PC-9 (cell line): ENCODE measurements at regions not wholly inside any gene's neighbourhood (a gene's known extent, or its start where the extent isn't known, plus 50 kb on each side); places are given as distances from the start of the nearest gene placed in this dataset.

Experiments used
- BruUV-seq: library from RNA; stranded (reverse); fragments of 400-500 nt; replicated peaks from 2 replicates; lab custom pipeline; 2021; lab: Mats Ljungman, UMichigan
- CTCF ChIA-PET: fragments of 300-600 bp; sonication (Branson Sonifier 250); formaldehyde crosslinking; loops from one replicate; lab custom pipeline; 2022; ENCODE audit warnings: antibody characterized with exemption; lab: Charles Lee
- POLR2A ChIA-PET: fragments of 300-600 bp; sonication (Branson Sonifier 250); formaldehyde crosslinking; loops from one replicate; lab custom pipeline; 2022; ENCODE audit warnings: antibody characterized with exemption; ENCODE audit not compliant: unreplicated experiment; lab: Charles Lee
- DNase-seq, 2 experiments: peaks; one replicate each; pipeline versions ENCODE4 v3.0.0 to v3.0.0-alpha.2; 2015 to 2022; ENCODE audit warnings: mixed read lengths in 1 of 2
- H2AFZ ChIP-seq: fragments of 200-600 bp; sonication (generic); 2 replicates; pipeline ENCODE4 v1.8.1; 2017; ENCODE audit warnings: antibody characterized with exemption
- H3F3A ChIP-seq: fragments of 200-600 bp; sonication (generic); 2 replicates; pipeline ENCODE4 v1.8.1; 2017; ENCODE audit warnings: antibody characterized with exemption, mild to moderate bottlenecking, low read depth; ENCODE audit not compliant: insufficient read depth
- H3K27ac ChIP-seq: fragments of 200-600 bp; sonication (generic); 2 replicates; pipeline ENCODE4 v1.6.1; 2016; ENCODE audit warnings: mixed run types
- H3K27me3 ChIP-seq: fragments of 200-600 bp; sonication (generic); 2 replicates; pipeline ENCODE4 v1.6.1; 2016; ENCODE audit warnings: low read depth, mixed run types; ENCODE audit not compliant: insufficient read depth
- H3K36me3 ChIP-seq: fragments of 200-600 bp; sonication (generic); 2 replicates; pipeline ENCODE4 v1.6.1; 2016; ENCODE audit warnings: low read depth, mixed run types
- H3K4me1 ChIP-seq: fragments of 200-600 bp; sonication (generic); replicated peaks from 2 replicates; pipeline ENCODE4 v1.6.1; 2016; ENCODE audit warnings: mixed run types; ENCODE audit not compliant: insufficient read depth
- H3K4me2 ChIP-seq: fragments of 200-600 bp; sonication (generic); 2 replicates; pipeline ENCODE4 v1.6.1; 2017; ENCODE audit warnings: mixed run types
- H3K4me3 ChIP-seq: fragments of 200-600 bp; sonication (generic); 2 replicates; pipeline ENCODE4 v1.6.1; 2016; ENCODE audit warnings: mixed run types
- H3K79me2 ChIP-seq: fragments of 200-600 bp; sonication (generic); 2 replicates; pipeline ENCODE4 v1.6.1; 2017; ENCODE audit warnings: low read depth, mixed run types
- H3K9me2 ChIP-seq: fragments of 200-600 bp; sonication (generic); 2 replicates; pipeline ENCODE4 v1.8.1; 2017; ENCODE audit warnings: mild to moderate bottlenecking; ENCODE audit not compliant: insufficient read depth
- H3K9me3 ChIP-seq: fragments of 200-600 bp; sonication (generic); 2 replicates; pipeline ENCODE4 v1.8.1; 2016; ENCODE audit warnings: low read depth; ENCODE audit not compliant: insufficient read depth
- H4K20me1 ChIP-seq: fragments of 200-600 bp; sonication (generic); 2 replicates; pipeline ENCODE4 v1.8.1; 2017; ENCODE audit not compliant: insufficient read depth
- CTCF ChIP-seq: fragments of 200-600 bp; sonication (generic); conservative IDR thresholded peaks from 2 replicates; pipeline ENCODE4 v1.6.1; 2017; ENCODE audit warnings: mixed run types, antibody characterized with exemption, mild to moderate bottlenecking, moderate library complexity
- EZH2 ChIP-seq: fragments of 200-600 bp; sonication (generic); IDR thresholded peaks from 2 replicates; pipeline ENCODE4 v1.8.0; 2017; ENCODE audit warnings: antibody characterized with exemption, low read depth
- intact Hi-C: fragments of 100-400 bp; cut with micrococcal nuclease; formaldehyde crosslinking; loops from one replicate; pipeline ENCODE4 v1.10.0; 2022; ENCODE audit not compliant: unreplicated experiment

GRCh38 chr1:82810601-82811000, 1009.9 kb downstream of the ADGRL2 start:
- POLR2A ChIA-PET: no interaction called here
- peaks cover 11% of the 10 kb centered on the region; the same call in 1 of the 2 replicates for H3K9me2 ChIP-seq
- H3K4me2 ChIP-seq: no peak overlapping the region
- CTCF ChIA-PET: no interaction called here
- no TSS peak for BruUV-seq
- intact Hi-C loops: no loop called here
- no peak for TF ChIP-seq EZH2
- no peak for TF ChIP-seq CTCF
- no peaks in the 10 kb centered on the region for H4K20me1 ChIP-seq
- no peak overlapping the region for H3K27ac ChIP-seq
- H3K9me3 ChIP-seq: no peaks in the 10 kb centered on the region
- no peaks in the 10 kb centered on the region for H3K79me2 ChIP-seq
- no peaks in the 10 kb centered on the region for H3F3A ChIP-seq
- H2AFZ ChIP-seq: no peak overlapping the region
- H3K4me1 ChIP-seq: no peaks in the 10 kb centered on the region
- H3K4me3 ChIP-seq: no peak overlapping the region
- DNase-seq: no peak
- no peaks in the 10 kb centered on the region for H3K36me3 ChIP-seq
- no peaks in the 10 kb centered on the region for H3K27me3 ChIP-seq

GRCh38 chr1:82807563-82807962, 1006.8 kb downstream of the ADGRL2 start:
- no peak for DNase-seq
- no peak overlapping the region for H3K27ac ChIP-seq
- ChIA-PET POLR2A (no interaction called here), CTCF (no interaction called here)
- intact Hi-C loops: no loop called here
- no peaks in the 10 kb centered on the region for H3K9me3 ChIP-seq
- H3K4me3 ChIP-seq: no peak overlapping the region
- H3K27me3 ChIP-seq: no peaks in the 10 kb centered on the region
- no TSS peak for BruUV-seq
- no peaks in the 10 kb centered on the region for H3K36me3 ChIP-seq
- H3F3A ChIP-seq: no peaks in the 10 kb centered on the region
- H3K79me2 ChIP-seq: no peaks in the 10 kb centered on the region
- no peaks in the 10 kb centered on the region for H3K4me1 ChIP-seq
- H2AFZ ChIP-seq: no peak overlapping the region
- TF ChIP-seq EZH2 (no peak), CTCF (no peak)
- no peak overlapping the region for H3K4me2 ChIP-seq
- H3K9me2 ChIP-seq: peaks cover 6% of the 10 kb centered on the region; the same call in 1 of the 2 replicates
- no peaks in the 10 kb centered on the region for H4K20me1 ChIP-seq

- TF ChIP-seq EZH2: no peak
- no peak for TF ChIP-seq CTCF
- H3K36me3 ChIP-seq: no peaks in the 10 kb centered on the region
- no peaks in the 10 kb centered on the region for H3F3A ChIP-seq
- no peaks in the 10 kb centered on the region for H3K79me2 ChIP-seq
- H3K27me3 ChIP-seq: no peaks in the 10 kb centered on the region
- H2AFZ ChIP-seq: no peak overlapping the region
- intact Hi-C loops: no loop called here
- H4K20me1 ChIP-seq: no peaks in the 10 kb centered on the region
- no peak for DNase-seq
- no peak overlapping the region for H3K27ac ChIP-seq
- no peak overlapping the region for H3K4me3 ChIP-seq
- ChIA-PET POLR2A (no interaction called here), CTCF (no interaction called here)
- no TSS peak for BruUV-seq
- no peak overlapping the region for H3K4me2 ChIP-seq
- H3K9me3 ChIP-seq: no peaks in the 10 kb centered on the region
- H3K9me2 ChIP-seq: peaks cover 6% of the 10 kb centered on the region; the same call in 1 of the 2 replicates
- no peaks in the 10 kb centered on the region for H3K4me1 ChIP-seq
Measured at GRCh38 chr1:82806133-82806532, 1005.4 kb downstream of the ADGRL2 start.
